ENCODE measurements at regions not wholly inside any gene's neighbourhood (a gene's known extent, or its start where the extent isn't known, plus 50 kb on each side); places are given as distances from the start of the nearest gene placed in this dataset.

DNA sequence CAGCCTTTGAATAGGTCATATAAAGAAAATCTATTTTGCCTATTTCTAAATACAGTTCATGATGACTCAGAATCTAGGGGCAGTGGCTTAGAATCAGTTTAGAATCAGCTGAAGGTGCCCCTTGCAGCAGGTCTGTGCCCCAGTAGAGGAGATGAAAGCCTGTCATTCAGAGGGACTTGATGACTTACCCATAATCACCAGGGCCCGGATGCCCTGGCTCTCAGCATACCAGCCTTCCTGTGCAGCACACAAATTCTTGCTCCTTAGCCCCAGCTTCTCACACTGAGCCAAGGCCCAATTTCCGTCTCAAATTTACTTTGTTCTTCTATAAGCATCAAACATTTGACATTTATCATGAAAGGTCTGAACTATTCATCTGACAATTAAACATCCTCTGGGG, 83.2 kb upstream of the EOMES start:
- TF ChIP-seq RAD21 (IDR thresholded peaks at IDR 0.05; ENCODE audit: low read depth), result no peak
- TF ChIP-seq, protein P1, sequence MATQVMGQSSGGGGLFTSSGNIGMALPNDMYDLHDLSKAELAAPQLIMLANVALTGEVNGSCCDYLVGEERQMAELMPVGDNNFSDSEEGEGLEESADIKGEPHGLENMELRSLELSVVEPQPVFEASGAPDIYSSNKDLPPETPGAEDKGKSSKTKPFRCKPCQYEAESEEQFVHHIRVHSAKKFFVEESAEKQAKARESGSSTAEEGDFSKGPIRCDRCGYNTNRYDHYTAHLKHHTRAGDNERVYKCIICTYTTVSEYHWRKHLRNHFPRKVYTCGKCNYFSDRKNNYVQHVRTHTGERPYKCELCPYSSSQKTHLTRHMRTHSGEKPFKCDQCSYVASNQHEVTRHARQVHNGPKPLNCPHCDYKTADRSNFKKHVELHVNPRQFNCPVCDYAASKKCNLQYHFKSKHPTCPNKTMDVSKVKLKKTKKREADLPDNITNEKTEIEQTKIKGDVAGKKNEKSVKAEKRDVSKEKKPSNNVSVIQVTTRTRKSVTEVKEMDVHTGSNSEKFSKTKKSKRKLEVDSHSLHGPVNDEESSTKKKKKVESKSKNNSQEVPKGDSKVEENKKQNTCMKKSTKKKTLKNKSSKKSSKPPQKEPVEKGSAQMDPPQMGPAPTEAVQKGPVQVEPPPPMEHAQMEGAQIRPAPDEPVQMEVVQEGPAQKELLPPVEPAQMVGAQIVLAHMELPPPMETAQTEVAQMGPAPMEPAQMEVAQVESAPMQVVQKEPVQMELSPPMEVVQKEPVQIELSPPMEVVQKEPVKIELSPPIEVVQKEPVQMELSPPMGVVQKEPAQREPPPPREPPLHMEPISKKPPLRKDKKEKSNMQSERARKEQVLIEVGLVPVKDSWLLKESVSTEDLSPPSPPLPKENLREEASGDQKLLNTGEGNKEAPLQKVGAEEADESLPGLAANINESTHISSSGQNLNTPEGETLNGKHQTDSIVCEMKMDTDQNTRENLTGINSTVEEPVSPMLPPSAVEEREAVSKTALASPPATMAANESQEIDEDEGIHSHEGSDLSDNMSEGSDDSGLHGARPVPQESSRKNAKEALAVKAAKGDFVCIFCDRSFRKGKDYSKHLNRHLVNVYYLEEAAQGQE (IDR thresholded peaks at IDR 0.05; ENCODE audit: low read depth), result no peak
- TF ChIP-seq SP1 (IDR thresholded peaks at IDR 0.05; ENCODE audit: low read depth), result no peak
- no peak for TF ChIP-seq POLR2A (IDR thresholded peaks at IDR 0.05; ENCODE audit: borderline replicate concordance, extremely low read depth, insufficient read depth, insufficient read length)
- no peak for TF ChIP-seq CTCF (IDR thresholded peaks at IDR 0.05 in 2 of 3, conservative IDR thresholded peaks at IDR 0.05 in 1 of 3; ENCODE audit: borderline replicate concordance in 1 of 3, insufficient read depth in 1 of 3, low read depth in 2 of 3, low read length in 2 of 3)
